GM23338 (cell line): ENCODE measurements at regions not wholly inside any gene's neighbourhood (a gene's known extent, or its start where the extent isn't known, plus 50 kb on each side); places are given as distances from the start of the nearest gene placed in this dataset.

Experiments
- EZH2 ChIP-seq: fragments of 200-600 bp; sonication (generic); IDR thresholded peaks from one replicate; pipeline ENCODE4 v1.8.0; 2017; ENCODE audit warnings: antibody characterized with exemption, mild to moderate bottlenecking, low read depth; ENCODE audit not compliant: unreplicated experiment
- EZH2phosphoT487 ChIP-seq: fragments of 200-600 bp; sonication (generic); IDR thresholded peaks from one replicate; pipeline ENCODE4 v1.8.1; 2018; ENCODE audit warnings: antibody characterized with exemption; ENCODE audit not compliant: unreplicated experiment
- JUNB ChIP-seq: IDR thresholded peaks from one replicate; pipeline ENCODE4 v1.6.1; 2016; ENCODE audit warnings: antibody characterized with exemption; ENCODE audit not compliant: unreplicated experiment
- POLR2AphosphoS5 ChIP-seq: IDR thresholded peaks from 2 replicates; pipeline ENCODE4 v1.6.1; 2016; ENCODE audit warnings: antibody characterized with exemption, low read depth
- ZNF114 ChIP-seq: fragments of 250-450 bp; sonication (Bioruptor Pico); IDR thresholded peaks from 2 replicates; pipeline ENCODE4 v1.5.0; 2020; ENCODE audit warnings: mild to moderate bottlenecking, moderate library complexity
- TF ChIP-seq, protein P1 (sequence below), 2 experiments: fragments of 200-600 bp in 1 of 2; sonication (generic) in 1 of 2; conservative IDR thresholded peaks; 2 replicates each; pipeline versions ENCODE4 v1.5.1 to v1.6.1; 2016 to 2017; ENCODE audit warnings: antibody characterized with exemption in 2 of 2, low read depth in 2 of 2, mild to moderate bottlenecking in 2 of 2, moderate library complexity in 1 of 2
- TF ChIP-seq, protein P2 (sequence below): fragments of 250-450 bp; sonication (Bioruptor Pico); IDR thresholded peaks from 2 replicates; pipeline ENCODE4 v1.5.0; 2020; ENCODE audit warnings: mild to moderate bottlenecking, moderate library complexity

DNA sequence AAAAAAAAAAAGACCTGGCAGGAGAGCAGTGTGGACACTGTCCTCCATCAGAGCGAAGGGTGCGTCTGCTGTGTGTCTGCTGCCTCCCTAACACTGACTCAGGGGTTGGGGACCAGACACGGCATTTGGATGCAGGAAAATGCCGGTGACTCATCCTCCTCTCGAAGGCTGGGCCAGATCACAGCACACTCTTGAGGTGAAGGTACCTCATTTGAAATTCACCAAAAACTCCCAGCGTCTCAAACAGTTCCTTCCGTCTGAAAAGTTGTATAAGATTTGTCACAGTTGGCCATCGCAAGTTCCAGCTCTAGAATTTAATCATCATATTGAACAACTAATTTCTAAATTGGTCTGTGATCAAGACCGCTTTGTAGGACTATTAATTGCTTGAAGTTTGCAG lies 118.1 kb upstream of the LYZL2 start:
- TF ChIP-seq, protein P1, sequence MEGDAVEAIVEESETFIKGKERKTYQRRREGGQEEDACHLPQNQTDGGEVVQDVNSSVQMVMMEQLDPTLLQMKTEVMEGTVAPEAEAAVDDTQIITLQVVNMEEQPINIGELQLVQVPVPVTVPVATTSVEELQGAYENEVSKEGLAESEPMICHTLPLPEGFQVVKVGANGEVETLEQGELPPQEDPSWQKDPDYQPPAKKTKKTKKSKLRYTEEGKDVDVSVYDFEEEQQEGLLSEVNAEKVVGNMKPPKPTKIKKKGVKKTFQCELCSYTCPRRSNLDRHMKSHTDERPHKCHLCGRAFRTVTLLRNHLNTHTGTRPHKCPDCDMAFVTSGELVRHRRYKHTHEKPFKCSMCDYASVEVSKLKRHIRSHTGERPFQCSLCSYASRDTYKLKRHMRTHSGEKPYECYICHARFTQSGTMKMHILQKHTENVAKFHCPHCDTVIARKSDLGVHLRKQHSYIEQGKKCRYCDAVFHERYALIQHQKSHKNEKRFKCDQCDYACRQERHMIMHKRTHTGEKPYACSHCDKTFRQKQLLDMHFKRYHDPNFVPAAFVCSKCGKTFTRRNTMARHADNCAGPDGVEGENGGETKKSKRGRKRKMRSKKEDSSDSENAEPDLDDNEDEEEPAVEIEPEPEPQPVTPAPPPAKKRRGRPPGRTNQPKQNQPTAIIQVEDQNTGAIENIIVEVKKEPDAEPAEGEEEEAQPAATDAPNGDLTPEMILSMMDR (conservative IDR thresholded peaks at IDR 0.05; ENCODE audit: low read depth in 2 of 2), result no peak
- no peak for TF ChIP-seq JUNB
- TF ChIP-seq, protein P2, sequence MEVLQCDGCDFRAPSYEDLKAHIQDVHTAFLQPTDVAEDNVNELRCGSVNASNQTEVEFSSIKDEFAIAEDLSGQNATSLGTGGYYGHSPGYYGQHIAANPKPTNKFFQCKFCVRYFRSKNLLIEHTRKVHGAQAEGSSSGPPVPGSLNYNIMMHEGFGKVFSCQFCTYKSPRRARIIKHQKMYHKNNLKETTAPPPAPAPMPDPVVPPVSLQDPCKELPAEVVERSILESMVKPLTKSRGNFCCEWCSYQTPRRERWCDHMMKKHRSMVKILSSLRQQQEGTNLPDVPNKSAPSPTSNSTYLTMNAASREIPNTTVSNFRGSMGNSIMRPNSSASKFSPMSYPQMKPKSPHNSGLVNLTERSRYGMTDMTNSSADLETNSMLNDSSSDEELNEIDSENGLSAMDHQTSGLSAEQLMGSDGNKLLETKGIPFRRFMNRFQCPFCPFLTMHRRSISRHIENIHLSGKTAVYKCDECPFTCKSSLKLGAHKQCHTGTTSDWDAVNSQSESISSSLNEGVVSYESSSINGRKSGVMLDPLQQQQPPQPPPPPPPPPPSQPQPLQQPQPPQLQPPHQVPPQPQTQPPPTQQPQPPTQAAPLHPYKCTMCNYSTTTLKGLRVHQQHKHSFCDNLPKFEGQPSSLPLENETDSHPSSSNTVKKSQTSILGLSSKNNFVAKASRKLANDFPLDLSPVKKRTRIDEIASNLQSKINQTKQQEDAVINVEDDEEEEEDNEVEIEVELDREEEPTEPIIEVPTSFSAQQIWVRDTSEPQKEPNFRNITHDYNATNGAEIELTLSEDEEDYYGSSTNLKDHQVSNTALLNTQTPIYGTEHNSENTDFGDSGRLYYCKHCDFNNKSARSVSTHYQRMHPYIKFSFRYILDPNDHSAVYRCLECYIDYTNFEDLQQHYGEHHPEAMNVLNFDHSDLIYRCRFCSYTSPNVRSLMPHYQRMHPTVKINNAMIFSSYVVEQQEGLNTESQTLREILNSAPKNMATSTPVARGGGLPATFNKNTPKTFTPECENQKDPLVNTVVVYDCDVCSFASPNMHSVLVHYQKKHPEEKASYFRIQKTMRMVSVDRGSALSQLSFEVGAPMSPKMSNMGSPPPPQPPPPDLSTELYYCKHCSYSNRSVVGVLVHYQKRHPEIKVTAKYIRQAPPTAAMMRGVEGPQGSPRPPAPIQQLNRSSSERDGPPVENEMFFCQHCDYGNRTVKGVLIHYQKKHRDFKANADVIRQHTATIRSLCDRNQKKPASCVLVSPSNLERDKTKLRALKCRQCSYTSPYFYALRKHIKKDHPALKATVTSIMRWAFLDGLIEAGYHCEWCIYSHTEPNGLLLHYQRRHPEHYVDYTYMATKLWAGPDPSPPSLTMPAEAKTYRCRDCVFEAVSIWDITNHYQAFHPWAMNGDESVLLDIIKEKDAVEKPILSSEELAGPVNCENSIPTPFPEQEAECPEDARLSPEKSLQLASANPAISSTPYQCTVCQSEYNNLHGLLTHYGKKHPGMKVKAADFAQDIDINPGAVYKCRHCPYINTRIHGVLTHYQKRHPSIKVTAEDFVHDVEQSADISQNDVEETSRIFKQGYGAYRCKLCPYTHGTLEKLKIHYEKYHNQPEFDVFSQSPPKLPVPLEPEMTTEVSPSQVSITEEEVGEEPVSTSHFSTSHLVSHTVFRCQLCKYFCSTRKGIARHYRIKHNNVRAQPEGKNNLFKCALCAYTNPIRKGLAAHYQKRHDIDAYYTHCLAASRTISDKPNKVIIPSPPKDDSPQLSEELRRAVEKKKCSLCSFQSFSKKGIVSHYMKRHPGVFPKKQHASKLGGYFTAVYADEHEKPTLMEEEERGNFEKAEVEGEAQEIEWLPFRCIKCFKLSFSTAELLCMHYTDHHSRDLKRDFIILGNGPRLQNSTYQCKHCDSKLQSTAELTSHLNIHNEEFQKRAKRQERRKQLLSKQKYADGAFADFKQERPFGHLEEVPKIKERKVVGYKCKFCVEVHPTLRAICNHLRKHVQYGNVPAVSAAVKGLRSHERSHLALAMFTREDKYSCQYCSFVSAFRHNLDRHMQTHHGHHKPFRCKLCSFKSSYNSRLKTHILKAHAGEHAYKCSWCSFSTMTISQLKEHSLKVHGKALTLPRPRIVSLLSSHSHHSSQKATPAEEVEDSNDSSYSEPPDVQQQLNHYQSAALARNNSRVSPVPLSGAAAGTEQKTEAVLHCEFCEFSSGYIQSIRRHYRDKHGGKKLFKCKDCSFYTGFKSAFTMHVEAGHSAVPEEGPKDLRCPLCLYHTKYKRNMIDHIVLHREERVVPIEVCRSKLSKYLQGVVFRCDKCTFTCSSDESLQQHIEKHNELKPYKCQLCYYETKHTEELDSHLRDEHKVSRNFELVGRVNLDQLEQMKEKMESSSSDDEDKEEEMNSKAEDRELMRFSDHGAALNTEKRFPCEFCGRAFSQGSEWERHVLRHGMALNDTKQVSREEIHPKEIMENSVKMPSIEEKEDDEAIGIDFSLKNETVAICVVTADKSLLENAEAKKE (CRISPR knock-in tag), result no peak
- no peak for TF ChIP-seq POLR2AphosphoS5
- no peak for TF ChIP-seq EZH2
- no peak for TF ChIP-seq ZNF114
- no peak for TF ChIP-seq EZH2phosphoT487
